NCI-H1105 (cell line): ENCODE measurements at regions not wholly inside any gene's neighbourhood (a gene's known extent, or its start where the extent isn't known, plus 50 kb on each side); places are given as distances from the start of the nearest gene placed in this dataset.
A peak's percentile ranks its signal among the peaks of the same experiment; 100 is the strongest.
"Not testable (repeated sequence)": the region's sequence is repeated elsewhere in the genome, so short reads cannot be mapped to it uniquely, and the experiment has no call there.

ENCODE experiments used
- DNase-seq: peaks from one replicate; lab custom pipeline; 2025; lab: John Stamatoyannopoulos, UW

GRCh38 chr4:144799486-144799885 is 153.5 kb downstream of the HHIP start:
- no peak for DNase-seq

- no peak for DNase-seq
Measured at GRCh38 chr4:144801731-144802130, 155.8 kb downstream of the HHIP start.

GRCh38 chr4:144808034-144808433 is 162.1 kb downstream of the HHIP start:
- no peak for DNase-seq

- no peak for DNase-seq
Measured at GRCh38 chr4:144809056-144809640, 163.2 kb downstream of the HHIP start.

- no peak for DNase-seq
Measured at GRCh38 chr4:144816668-144817067, 170.7 kb downstream of the HHIP start.

- DNase-seq, result no peak
Measured at GRCh38 chr4:144817081-144817480, 171.1 kb downstream of the HHIP start.

- no peak for DNase-seq
Measured at GRCh38 chr4:144818136-144818535, 172.2 kb downstream of the HHIP start.

- DNase-seq, result no peak
Measured at GRCh38 chr4:144819591-144819990, 173.6 kb downstream of the HHIP start.

GRCh38 chr4:144820011-144820727 is 174.2 kb downstream of the HHIP start:
- DNase-seq, result no peak

- DNase-seq, result no peak
Measured at GRCh38 chr4:144820728-144821085, 174.8 kb downstream of the HHIP start.

- peak; percentile 0 for DNase-seq
Measured at GRCh38 chr4:144831971-144832370, 186.0 kb downstream of the HHIP start.

- no peak for DNase-seq
Measured at GRCh38 chr4:144845411-144845810, 199.5 kb downstream of the HHIP start.

GRCh38 chr4:144851948-144852347 is 206.0 kb downstream of the HHIP start:
- no peak for DNase-seq

GRCh38 chr4:144861471-144861870 is 215.5 kb downstream of the HHIP start:
- DNase-seq, result no peak

- DNase-seq, result no peak
Measured at GRCh38 chr4:144862210-144862609, 216.3 kb downstream of the HHIP start.

- DNase-seq, result not testable (repeated sequence)
Measured at GRCh38 chr4:144864891-144865290, 218.9 kb downstream of the HHIP start.

GRCh38 chr4:144868309-144868708 is 222.4 kb downstream of the HHIP start:
- no peak for DNase-seq

- no peak for DNase-seq
Measured at GRCh38 chr4:144872508-144873225, 225.3 kb downstream of the ANAPC10 start.

- DNase-seq, result no peak
Measured at GRCh38 chr4:144873226-144873990, 224.6 kb downstream of the ANAPC10 start.

GRCh38 chr4:144894573-144894972 is 203.4 kb downstream of the ANAPC10 start:
- DNase-seq, result no peak

- no peak for DNase-seq
Measured at GRCh38 chr4:144899393-144899792, 198.6 kb downstream of the ANAPC10 start.

- DNase-seq, result no peak
Measured at GRCh38 chr4:144901141-144901540, 196.9 kb downstream of the ANAPC10 start.

- DNase-seq, result no peak
Measured at GRCh38 chr4:144902614-144903013, 195.4 kb downstream of the ANAPC10 start.
